ENCODE measurements at regions not wholly inside any gene's neighbourhood (a gene's known extent, or its start where the extent isn't known, plus 50 kb on each side); places are given as distances from the start of the nearest gene placed in this dataset.
"Not testable (repeated sequence)": the region's sequence is repeated elsewhere in the genome, so short reads cannot be mapped to it uniquely, and the experiment has no call there.

- H3K27me3 Mint-ChIP-seq; H3K4me1 Mint-ChIP-seq; H3K9me3 Mint-ChIP-seq; intact Hi-C loops (cut with micrococcal nuclease); H3K4me3 Mint-ChIP-seq; H3K36me3 Mint-ChIP-seq (ENCODE audit: low read depth); H3K27ac Mint-ChIP-seq; DNase-seq: not testable (repeated sequence)
Observed at GRCh38 chr1:610538-610937, 75.9 kb downstream of the OR4F16 start.

GRCh38 chr1:609161-609560, 77.3 kb downstream of the OR4F16 start:
- intact Hi-C loops (cut with micrococcal nuclease); H3K27me3 Mint-ChIP-seq; H3K27ac Mint-ChIP-seq; DNase-seq; H3K4me1 Mint-ChIP-seq; H3K9me3 Mint-ChIP-seq; H3K4me3 Mint-ChIP-seq; H3K36me3 Mint-ChIP-seq (ENCODE audit: low read depth): not testable (repeated sequence)

DNA sequence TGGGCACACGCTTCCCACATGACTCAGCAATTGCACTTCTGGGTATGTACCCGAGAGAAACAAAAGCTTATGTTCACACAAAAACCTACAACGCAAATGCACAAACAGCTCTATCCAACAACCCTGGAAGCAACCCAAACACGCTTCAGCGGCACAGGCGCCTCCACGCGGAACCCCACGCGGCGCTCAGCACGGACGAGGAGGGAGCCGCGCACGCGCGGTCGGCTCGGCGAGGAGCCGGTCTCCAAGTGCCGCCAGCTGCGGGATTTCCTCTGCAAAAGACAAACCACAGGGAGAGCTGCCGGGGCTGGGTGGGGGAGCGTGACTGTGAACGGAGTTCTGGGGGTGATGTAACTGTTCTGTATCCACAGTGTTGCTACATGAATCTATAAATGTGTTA, 81.2 kb downstream of the OR4F16 start:
- DNase-seq: peak; percentile 72
- H3K9me3 Mint-ChIP-seq, H3K4me1 Mint-ChIP-seq: not testable (repeated sequence)

GRCh38 chr1:588211-588610, 98.2 kb downstream of the OR4F16 start:
- H3K27me3 Mint-ChIP-seq; H3K9me3 Mint-ChIP-seq; intact Hi-C loops (cut with micrococcal nuclease); H3K4me1 Mint-ChIP-seq; H3K36me3 Mint-ChIP-seq (ENCODE audit: low read depth); H3K27ac Mint-ChIP-seq; H3K4me3 Mint-ChIP-seq: not testable (repeated sequence)
- peak; percentile 46 for DNase-seq

More for the DNA sequence above, 81.2 kb downstream of the OR4F16 start:
- H3K27me3 Mint-ChIP-seq; H3K27ac Mint-ChIP-seq; H3K36me3 Mint-ChIP-seq (ENCODE audit: low read depth); intact Hi-C loops (cut with micrococcal nuclease): not testable (repeated sequence)
- peak overlapping the region; percentile 26 for H3K4me3 Mint-ChIP-seq

DNA sequence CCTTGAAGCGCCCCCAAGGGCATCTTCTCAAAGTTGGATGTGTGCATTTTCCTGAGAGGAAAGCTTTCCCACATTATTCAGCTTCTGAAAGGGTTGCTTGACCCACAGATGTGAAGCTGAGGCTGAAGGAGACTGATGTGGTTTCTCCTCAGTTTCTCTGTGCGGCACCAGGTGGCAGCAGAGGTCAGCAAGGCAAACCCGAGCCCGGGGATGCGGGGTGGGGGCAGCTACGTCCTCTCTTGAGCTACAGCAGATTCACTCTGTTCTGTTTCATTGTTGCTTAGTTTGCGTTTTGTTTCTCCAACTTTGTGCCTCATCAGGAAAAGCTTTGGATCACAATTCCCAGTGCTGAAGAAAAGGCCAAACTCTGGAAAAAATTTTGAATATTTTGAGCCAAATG, 100.5 kb downstream of the OR4F16 start:
- H3K4me1 Mint-ChIP-seq; H3K4me3 Mint-ChIP-seq; intact Hi-C loops (cut with micrococcal nuclease): not testable (repeated sequence)

More for the DNA sequence above, 100.5 kb downstream of the OR4F16 start:
- not testable (repeated sequence) for H3K27me3 Mint-ChIP-seq; H3K27ac Mint-ChIP-seq; H3K36me3 Mint-ChIP-seq (ENCODE audit: low read depth); H3K9me3 Mint-ChIP-seq
- peak; percentile 90 for DNase-seq
